Natural killer cell treated with Interleukin-12 subunit alpha and Interleukin-12 subunit beta and Interleukin-15 and Interleukin-18, amount 100 ng/mL, for 72 hours (primary cell): ENCODE measurements at regions not wholly inside any gene's neighbourhood (a gene's known extent, or its start where the extent isn't known, plus 50 kb on each side); places are given as distances from the start of the nearest gene placed in this dataset.

Experiments
- ATAC-seq, 2 donors: fragments of 150-1000 bp; cut with Tn5 transposase in 1 of 2; sonication (Bioruptor Pico), chemical (Tn5 transposase) in 1 of 2; 2 replicates each; pipeline ENCODE4 v1.10.0; 2021
- DNase-seq: peaks from one replicate; pipeline ENCODE4 v3.0.0; 2022; ENCODE audit warnings: low spot score
- H3K27ac Mint-ChIP-seq, 2 donors: 1 replicate in 1 of 2; 2 replicates in 1 of 2; pipeline ENCODE4 v1.8.0; 2022; ENCODE audit warnings: mixed read lengths in 2 of 2, mild to moderate bottlenecking in 1 of 2, moderate library complexity in 1 of 2
- H3K27me3 Mint-ChIP-seq, 2 donors: 1 replicate in 1 of 2; 2 replicates in 1 of 2; pipeline ENCODE4 v1.8.0; 2022; ENCODE audit warnings: mixed read lengths in 2 of 2
- H3K36me3 Mint-ChIP-seq: one replicate; pipeline ENCODE4 v1.8.0; 2022; ENCODE audit warnings: mixed read lengths
- H3K4me1 Mint-ChIP-seq, 2 donors: 1 replicate in 1 of 2; 2 replicates in 1 of 2; pipeline ENCODE4 v1.8.0; 2022; ENCODE audit warnings: low read depth in 2 of 2, mixed read lengths in 2 of 2, mild to moderate bottlenecking in 1 of 2
- H3K4me3 Mint-ChIP-seq: one replicate; pipeline ENCODE4 v1.8.0; 2022; ENCODE audit warnings: mixed read lengths
- H3K9me3 Mint-ChIP-seq: 2 replicates; pipeline ENCODE4 v1.8.0; 2022; ENCODE audit warnings: mixed read lengths

DNA sequence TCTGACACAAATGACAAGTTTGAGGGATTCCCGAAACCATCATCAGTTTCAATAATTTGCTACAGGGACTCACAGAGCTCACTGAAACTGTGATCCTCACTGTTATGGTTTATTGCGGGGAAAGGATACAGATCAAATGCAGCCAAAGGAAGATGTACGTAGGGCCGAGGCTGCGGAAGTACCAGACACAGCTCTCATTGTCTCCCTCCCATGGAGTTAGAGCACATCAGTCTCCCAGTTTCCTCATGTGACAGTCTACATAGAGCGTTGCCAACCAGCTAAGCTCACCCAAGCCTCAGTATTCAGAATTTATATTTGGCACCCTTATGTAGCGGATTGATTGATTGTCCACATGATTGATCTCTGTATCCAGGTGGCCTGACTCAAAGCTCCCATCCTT is 137.8 kb upstream of the TENM3 start:
- Mint-ChIP-seq H3K36me3 (no peaks in the 10 kb centered on the region), H3K4me1 (no peaks in the 10 kb centered on the region), H3K4me3 (no peak overlapping the region), H3K27ac (no peak overlapping the region), H3K27me3 (no peaks in the 10 kb centered on the region), H3K9me3 (peaks cover 3% of the 10 kb centered on the region)
- ATAC-seq (no peak), DNase-seq (no peak)

DNA sequence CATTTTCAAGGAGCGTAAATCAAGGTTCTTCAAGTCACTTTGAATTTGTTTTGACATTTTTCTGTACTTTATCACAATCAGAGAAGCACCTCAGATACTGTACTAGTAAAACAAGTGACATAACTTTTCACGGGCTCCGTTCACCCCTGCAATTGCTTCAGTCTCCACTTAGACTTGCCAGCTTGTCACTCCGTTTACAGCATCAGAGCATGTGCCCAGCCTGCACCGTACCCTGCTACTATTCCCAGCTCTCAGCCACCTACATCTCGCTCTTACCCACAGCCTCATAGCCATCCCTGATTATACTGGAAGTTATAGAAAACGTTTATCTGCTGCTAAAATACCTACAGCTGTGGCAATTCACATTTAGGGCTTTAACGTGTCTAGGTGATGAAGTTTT is 135.3 kb upstream of the TENM3 start:
- Mint-ChIP-seq H3K4me3 (no peak overlapping the region), H3K9me3 (peaks cover 3% of the 10 kb centered on the region), H3K27ac (no peak overlapping the region), H3K27me3 (no peaks in the 10 kb centered on the region), H3K4me1 (no peaks in the 10 kb centered on the region), H3K36me3 (no peaks in the 10 kb centered on the region)
- DNase-seq: no peak
- ATAC-seq: no peak

GRCh38 chr4:182111586-182111985 is 131.6 kb upstream of the TENM3 start:
- no peaks in the 10 kb centered on the region for H3K4me1 Mint-ChIP-seq
- ATAC-seq (no peak), DNase-seq (no peak)
- no peaks in the 10 kb centered on the region for H3K27me3 Mint-ChIP-seq
- no peak overlapping the region for H3K4me3 Mint-ChIP-seq
- peaks cover 3% of the 10 kb centered on the region for H3K9me3 Mint-ChIP-seq
- no peaks in the 10 kb centered on the region for H3K36me3 Mint-ChIP-seq
- no peak overlapping the region for H3K27ac Mint-ChIP-seq

GRCh38 chr4:182113779-182114178 is 129.4 kb upstream of the TENM3 start:
- Mint-ChIP-seq H3K36me3 (no peaks in the 10 kb centered on the region), H3K4me3 (no peak overlapping the region), H3K27me3 (no peaks in the 10 kb centered on the region), H3K4me1 (no peaks in the 10 kb centered on the region), H3K9me3 (no peaks in the 10 kb centered on the region), H3K27ac (no peak overlapping the region)
- DNase-seq (no peak), ATAC-seq (no peak)

GRCh38 chr4:182124359-182124758 is 118.8 kb upstream of the TENM3 start:
- no peaks in the 10 kb centered on the region for H3K27me3 Mint-ChIP-seq
- peaks cover 4% of the 10 kb centered on the region for H3K36me3 Mint-ChIP-seq
- H3K27ac Mint-ChIP-seq: no peak overlapping the region
- H3K4me3 Mint-ChIP-seq: no peak overlapping the region
- ATAC-seq (no peak), DNase-seq (no peak)
- H3K4me1 Mint-ChIP-seq: no peaks in the 10 kb centered on the region
- peaks cover 30% of the 10 kb centered on the region for H3K9me3 Mint-ChIP-seq

GRCh38 chr4:182126096-182126495 is 117.1 kb upstream of the TENM3 start:
- no peaks in the 10 kb centered on the region for H3K27me3 Mint-ChIP-seq
- H3K4me3 Mint-ChIP-seq: no peak overlapping the region
- H3K4me1 Mint-ChIP-seq: no peaks in the 10 kb centered on the region
- ATAC-seq (no peak), DNase-seq (no peak)
- H3K9me3 Mint-ChIP-seq: peaks cover 22% of the 10 kb centered on the region
- H3K27ac Mint-ChIP-seq: no peak overlapping the region
- no peaks in the 10 kb centered on the region for H3K36me3 Mint-ChIP-seq

DNA sequence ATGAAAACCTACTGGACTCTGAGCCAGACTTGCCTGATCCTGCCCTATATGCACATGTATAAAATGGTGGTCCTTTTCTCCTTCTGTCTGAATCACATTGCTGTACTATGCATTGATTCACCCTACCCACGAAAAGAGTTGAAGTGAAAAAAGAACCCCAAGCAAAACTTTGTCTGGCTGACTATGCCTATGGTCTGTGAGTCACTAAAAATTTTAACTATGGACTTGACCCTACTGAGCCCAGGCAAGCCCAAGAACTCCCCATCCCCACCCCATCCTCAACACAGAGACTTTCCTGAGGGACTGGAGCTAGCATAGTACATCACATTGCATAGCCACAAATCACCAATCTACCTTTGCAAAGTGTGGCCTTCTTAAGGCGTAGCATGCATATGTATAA is 116.6 kb upstream of the TENM3 start:
- Mint-ChIP-seq H3K27me3 (no peaks in the 10 kb centered on the region), H3K9me3 (peaks cover 22% of the 10 kb centered on the region), H3K4me3 (no peak overlapping the region), H3K36me3 (no peaks in the 10 kb centered on the region), H3K27ac (no peak overlapping the region), H3K4me1 (no peaks in the 10 kb centered on the region)
- no peak for DNase-seq
- no peak for ATAC-seq

DNA sequence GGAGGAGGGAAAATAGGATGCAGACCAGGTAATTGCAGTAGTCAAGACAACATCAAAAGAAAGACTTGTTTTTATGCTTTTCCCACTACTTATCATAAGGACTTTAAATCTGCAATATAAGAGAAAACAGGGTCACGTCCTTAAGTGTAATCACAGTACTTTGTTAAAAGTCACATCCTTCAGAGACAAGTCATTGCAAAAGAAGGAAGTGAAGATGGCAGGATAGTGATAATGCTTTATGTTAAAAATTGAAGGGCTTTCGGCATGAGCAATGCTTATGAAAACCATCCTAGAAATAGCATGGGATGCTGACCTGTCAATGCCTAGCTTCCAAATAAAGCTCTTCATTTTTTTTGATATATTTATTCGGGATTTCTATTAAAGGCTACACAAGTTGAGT is 110.2 kb upstream of the TENM3 start:
- no peaks in the 10 kb centered on the region for H3K36me3 Mint-ChIP-seq
- ATAC-seq: no peak
- peaks cover 6 to 28% of the 10 kb centered on the region in 2 donors for H3K27me3 Mint-ChIP-seq
- H3K27ac Mint-ChIP-seq: no peak overlapping the region
- no peak overlapping the region for H3K4me3 Mint-ChIP-seq
- H3K9me3 Mint-ChIP-seq: peaks cover 6% of the 10 kb centered on the region
- no peaks in the 10 kb centered on the region for H3K4me1 Mint-ChIP-seq
- DNase-seq: no peak

DNA sequence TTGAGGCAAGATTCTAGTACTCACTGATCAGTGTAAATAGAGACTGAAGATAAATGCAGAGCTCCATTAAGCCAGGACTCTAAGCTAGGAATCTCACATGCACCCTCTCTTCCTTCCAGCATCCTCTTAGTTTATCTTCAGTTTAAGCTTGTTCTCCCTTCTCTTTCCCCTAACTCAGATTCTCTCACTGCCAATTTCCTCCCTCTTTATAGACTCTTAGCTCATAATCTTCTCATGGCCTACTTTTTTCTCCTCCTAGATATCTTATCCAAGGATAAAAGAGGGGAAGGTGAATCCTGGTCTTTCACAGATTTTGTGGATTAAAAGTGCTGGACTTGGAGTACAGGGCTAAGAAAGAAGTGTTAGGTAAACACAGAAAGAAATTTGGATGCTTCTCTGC is 108.9 kb upstream of the TENM3 start:
- Mint-ChIP-seq H3K4me1 (no peaks in the 10 kb centered on the region), H3K36me3 (no peaks in the 10 kb centered on the region), H3K9me3 (peaks cover 9% of the 10 kb centered on the region), H3K4me3 (no peak overlapping the region), H3K27ac (no peak overlapping the region), H3K27me3 (peaks cover 12 to 40% of the 10 kb centered on the region in 2 donors)
- DNase-seq: no peak
- no peak for ATAC-seq

DNA sequence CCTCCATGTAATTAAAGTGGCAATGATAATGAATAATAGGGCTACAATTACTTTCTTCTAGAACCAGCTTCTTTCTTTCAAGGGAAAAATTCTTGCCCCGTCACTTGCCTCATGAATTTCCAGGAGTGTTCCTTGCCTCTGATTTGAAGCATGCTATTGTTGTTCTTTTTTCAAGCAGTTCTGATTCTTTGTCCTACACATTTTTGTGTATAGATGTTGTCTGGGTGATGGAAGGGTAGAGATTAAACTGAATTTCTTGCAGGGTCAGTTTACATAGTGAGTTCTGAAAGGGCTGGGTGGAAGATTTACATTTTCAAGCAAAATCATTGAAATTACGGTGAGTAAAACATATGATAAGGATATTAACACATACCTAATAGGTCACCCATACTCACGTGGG is 107.0 kb upstream of the TENM3 start:
- ATAC-seq: no peak
- no peaks in the 10 kb centered on the region for H3K36me3 Mint-ChIP-seq
- H3K27me3 Mint-ChIP-seq: peaks cover 18 to 47% of the 10 kb centered on the region in 2 donors
- no peaks in the 10 kb centered on the region for H3K4me1 Mint-ChIP-seq
- H3K9me3 Mint-ChIP-seq: peaks cover 9% of the 10 kb centered on the region
- H3K27ac Mint-ChIP-seq: no peak overlapping the region
- DNase-seq: no peak
- H3K4me3 Mint-ChIP-seq: no peak overlapping the region

- DNase-seq: no peak
- Mint-ChIP-seq H3K4me1 (no peaks in the 10 kb centered on the region), H3K4me3 (no peak overlapping the region), H3K27ac (no peak overlapping the region), H3K27me3 (peaks cover 26 to 58% of the 10 kb centered on the region in 2 donors), H3K9me3 (peaks cover 9% of the 10 kb centered on the region), H3K36me3 (no peaks in the 10 kb centered on the region)
- no peak for ATAC-seq
Observed at GRCh38 chr4:182137343-182137742, 105.9 kb upstream of the TENM3 start.

GRCh38 chr4:182139491-182139890 is 103.7 kb upstream of the TENM3 start:
- Mint-ChIP-seq H3K27ac (no peak overlapping the region), H3K4me3 (peak overlapping the region; percentile 40), H3K27me3 (peaks cover 35 to 62% of the 10 kb centered on the region in 2 donors), H3K9me3 (peaks cover 4% of the 10 kb centered on the region), H3K36me3 (no peaks in the 10 kb centered on the region), H3K4me1 (peaks cover 0 to 4% of the 10 kb centered on the region in 2 donors)
- ATAC-seq: no peak
- no peak for DNase-seq

GRCh38 chr4:182140547-182140946 is 102.7 kb upstream of the TENM3 start:
- Mint-ChIP-seq H3K4me3 (no peak overlapping the region), H3K36me3 (no peaks in the 10 kb centered on the region), H3K4me1 (peaks cover 0 to 4% of the 10 kb centered on the region in 2 donors), H3K27ac (no peak overlapping the region), H3K9me3 (peaks cover 4% of the 10 kb centered on the region), H3K27me3 (peaks cover 41 to 66% of the 10 kb centered on the region in 2 donors)
- DNase-seq (no peak), ATAC-seq (no peak)

DNA sequence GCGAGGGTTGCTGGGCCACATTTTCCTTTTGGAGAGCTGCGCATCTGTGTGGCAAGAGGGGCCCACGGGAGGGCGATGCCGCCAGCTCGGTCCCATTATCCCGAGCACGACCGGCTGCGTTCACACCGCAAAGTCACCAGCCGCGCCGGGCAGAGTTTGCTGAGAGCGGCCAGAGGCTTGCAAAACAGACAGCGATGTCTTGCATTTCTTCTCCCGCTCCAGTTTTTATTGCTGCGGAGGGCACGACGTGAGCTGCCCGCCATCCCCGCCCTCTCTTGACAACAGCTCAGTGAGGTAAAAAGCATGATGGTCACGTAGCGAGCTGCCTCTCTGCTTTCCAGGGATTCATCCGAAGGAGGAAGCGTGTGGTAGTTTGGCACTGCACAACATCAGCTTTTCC is 102.1 kb upstream of the TENM3 start:
- no peak overlapping the region for H3K27ac Mint-ChIP-seq
- H3K4me3 Mint-ChIP-seq: no peak overlapping the region
- H3K36me3 Mint-ChIP-seq: no peaks in the 10 kb centered on the region
- no peak for DNase-seq
- H3K4me1 Mint-ChIP-seq: peaks cover 0 to 4% of the 10 kb centered on the region in 2 donors
- H3K9me3 Mint-ChIP-seq: peaks cover 4% of the 10 kb centered on the region
- no peak for ATAC-seq
- H3K27me3 Mint-ChIP-seq: peaks cover 44 to 69% of the 10 kb centered on the region in 2 donors
